ENCODE measurements at regions not wholly inside any gene's neighbourhood (a gene's known extent, or its start where the extent isn't known, plus 50 kb on each side); places are given as distances from the start of the nearest gene placed in this dataset.

DNA sequence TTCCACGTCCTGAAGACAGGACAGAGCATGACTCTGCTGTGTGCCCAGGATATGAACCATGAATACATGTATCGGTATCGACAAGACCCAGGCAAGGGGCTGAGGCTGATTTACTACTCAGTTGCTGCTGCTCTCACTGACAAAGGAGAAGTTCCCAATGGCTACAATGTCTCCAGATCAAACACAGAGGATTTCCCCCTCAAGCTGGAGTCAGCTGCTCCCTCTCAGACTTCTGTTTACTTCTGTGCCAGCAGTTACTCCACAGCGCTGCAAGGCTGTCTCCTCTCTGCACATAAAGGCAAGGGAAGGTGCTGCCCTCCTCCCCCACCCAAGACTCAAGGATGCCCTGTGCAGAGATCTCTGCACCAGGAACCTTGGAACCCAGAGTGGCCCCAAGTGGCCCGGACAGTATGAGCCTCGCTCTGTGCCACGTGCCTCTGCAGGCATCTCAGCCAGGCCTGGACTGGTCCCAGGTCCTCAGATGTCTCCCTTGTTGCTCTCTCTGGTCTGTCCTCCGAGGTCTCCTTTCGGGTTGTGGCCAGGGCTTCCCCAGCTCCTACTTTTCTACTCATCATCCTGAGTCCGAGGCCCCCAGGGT lies 230.3 kb upstream of the PRSS58 start:
- no peak for TF ChIP-seq CTCF (IDR thresholded peaks at IDR 0.05)
- TF ChIP-seq POLR2A (IDR thresholded peaks at IDR 0.05), result no peak
